NCI-H2196 (cell line): ENCODE measurements at regions not wholly inside any gene's neighbourhood (a gene's known extent, or its start where the extent isn't known, plus 50 kb on each side); places are given as distances from the start of the nearest gene placed in this dataset.

ENCODE experiments used
- DNase-seq: peaks from one replicate; lab custom pipeline; 2025; ENCODE audit not compliant: unreplicated experiment; lab: John Stamatoyannopoulos, UW

GRCh38 chr1:192521734-192522133 is 53.8 kb upstream of the RGS1 start:
- no peak for DNase-seq

GRCh38 chr1:192522673-192523072 is 52.9 kb upstream of the RGS1 start:
- DNase-seq = no peak

- no peak for DNase-seq
Measured at GRCh38 chr1:192524223-192524622, 51.4 kb upstream of the RGS1 start.
